ENCODE measurements at regions not wholly inside any gene's neighbourhood (a gene's known extent, or its start where the extent isn't known, plus 50 kb on each side); places are given as distances from the start of the nearest gene placed in this dataset.

- Histone ChIP-seq H3K4me3 (ENCODE audit: low read length, poor library complexity, severe bottlenecking) (no peak overlapping the region), H3K36me3 (ENCODE audit: insufficient read depth, low read length) (no peaks in the 10 kb centered on the region), H3F3A (ENCODE audit: low read depth) (no peaks in the 10 kb centered on the region), H3K9ac (ENCODE audit: low read depth, low read length, poor library complexity, severe bottlenecking) (no peak overlapping the region), H3K4me2 (ENCODE audit: low read depth, low read length, poor library complexity, severe bottlenecking) (no peak overlapping the region), H3K9me2 (replicated peaks; ENCODE audit: low read depth, low read length) (no peaks in the 10 kb centered on the region), H3K27me3 (ENCODE audit: insufficient read depth, low read length, poor library complexity, severe bottlenecking) (no peaks in the 10 kb centered on the region), H4K20me1 (ENCODE audit: insufficient read depth, low read length, poor library complexity, severe bottlenecking) (no peaks in the 10 kb centered on the region), H3K79me2 (ENCODE audit: insufficient read depth, low read length) (no peaks in the 10 kb centered on the region), H2AFZ (ENCODE audit: low read length) (no peak overlapping the region), H3K4me1 (ENCODE audit: insufficient read depth, low read length, poor library complexity, severe bottlenecking) (no peaks in the 10 kb centered on the region), H3K9me3 (ENCODE audit: insufficient read depth, low read depth, low read length) (no peaks in the 10 kb centered on the region)
- TF ChIP-seq CTCF (conservative IDR thresholded peaks at IDR 0.05; ENCODE audit: low read length) (no peak), EZH2phosphoT487 (IDR thresholded peaks at IDR 0.05; ENCODE audit: borderline replicate concordance) (no peak)
These were observed 642.5 kb upstream of the MMS22L start for GRCh38 chr6:97925504-97925903.

GRCh38 chr6:97939440-97940168 is 656.6 kb upstream of the MMS22L start:
- H3K4me2 ChIP-seq (ENCODE audit: low read depth, low read length, poor library complexity, severe bottlenecking), result no peak overlapping the region
- no peaks in the 10 kb centered on the region for H3K36me3 ChIP-seq (ENCODE audit: insufficient read depth, low read length)
- no peak overlapping the region for H3K4me3 ChIP-seq (ENCODE audit: low read length, poor library complexity, severe bottlenecking)
- H3K4me1 ChIP-seq (ENCODE audit: insufficient read depth, low read length, poor library complexity, severe bottlenecking), result no peaks in the 10 kb centered on the region
- no peaks in the 10 kb centered on the region for H3F3A ChIP-seq (ENCODE audit: low read depth)
- TF ChIP-seq EZH2phosphoT487 (IDR thresholded peaks at IDR 0.05; ENCODE audit: borderline replicate concordance), result no peak
- no peak for TF ChIP-seq CTCF (conservative IDR thresholded peaks at IDR 0.05; ENCODE audit: low read length)
- H3K9ac ChIP-seq (ENCODE audit: low read depth, low read length, poor library complexity, severe bottlenecking), result no peak overlapping the region
- no peaks in the 10 kb centered on the region for H4K20me1 ChIP-seq (ENCODE audit: insufficient read depth, low read length, poor library complexity, severe bottlenecking)
- H3K79me2 ChIP-seq (ENCODE audit: insufficient read depth, low read length), result no peaks in the 10 kb centered on the region
- H3K27me3 ChIP-seq (ENCODE audit: insufficient read depth, low read length, poor library complexity, severe bottlenecking), result no peaks in the 10 kb centered on the region
- H3K9me3 ChIP-seq (ENCODE audit: insufficient read depth, low read depth, low read length), result no peaks in the 10 kb centered on the region
- no peaks in the 10 kb centered on the region for H3K9me2 ChIP-seq (replicated peaks; ENCODE audit: low read depth, low read length)
- H2AFZ ChIP-seq (ENCODE audit: low read length), result no peak overlapping the region

GRCh38 chr6:97947841-97948240 is 664.8 kb upstream of the MMS22L start:
- no peaks in the 10 kb centered on the region for H3K79me2 ChIP-seq (ENCODE audit: insufficient read depth, low read length)
- H3K36me3 ChIP-seq (ENCODE audit: insufficient read depth, low read length), result no peaks in the 10 kb centered on the region
- no peaks in the 10 kb centered on the region for H3K4me1 ChIP-seq (ENCODE audit: insufficient read depth, low read length, poor library complexity, severe bottlenecking)
- no peaks in the 10 kb centered on the region for H4K20me1 ChIP-seq (ENCODE audit: insufficient read depth, low read length, poor library complexity, severe bottlenecking)
- H3F3A ChIP-seq (ENCODE audit: low read depth), result no peaks in the 10 kb centered on the region
- H3K27me3 ChIP-seq (ENCODE audit: insufficient read depth, low read length, poor library complexity, severe bottlenecking), result no peaks in the 10 kb centered on the region
- H2AFZ ChIP-seq (ENCODE audit: low read length), result no peak overlapping the region
- no peaks in the 10 kb centered on the region for H3K9me2 ChIP-seq (replicated peaks; ENCODE audit: low read depth, low read length)
- H3K4me2 ChIP-seq (ENCODE audit: low read depth, low read length, poor library complexity, severe bottlenecking), result no peak overlapping the region
- no peaks in the 10 kb centered on the region for H3K9me3 ChIP-seq (ENCODE audit: insufficient read depth, low read depth, low read length)
- no peak for TF ChIP-seq EZH2phosphoT487 (IDR thresholded peaks at IDR 0.05; ENCODE audit: borderline replicate concordance)
- TF ChIP-seq CTCF (conservative IDR thresholded peaks at IDR 0.05; ENCODE audit: low read length), result no peak
- no peak overlapping the region for H3K9ac ChIP-seq (ENCODE audit: low read depth, low read length, poor library complexity, severe bottlenecking)
- H3K4me3 ChIP-seq (ENCODE audit: low read length, poor library complexity, severe bottlenecking), result no peak overlapping the region
